GM12873 (cell line): ENCODE measurements at regions not wholly inside any gene's neighbourhood (a gene's known extent, or its start where the extent isn't known, plus 50 kb on each side); places are given as distances from the start of the nearest gene placed in this dataset.

Experiments
- CTCF ChIP-seq: IDR thresholded peaks from 2 replicates; pipeline ENCODE4 v1.5.1; 2012; ENCODE audit warnings: low read depth, mild to moderate bottlenecking, moderate library complexity, low read length, control low read depth; ENCODE audit not compliant: insufficient read depth; ENCODE audit errors: missing control alignments

GRCh38 chr16:64872101-64872500, 249.8 kb downstream of the CDH11 start:
- TF ChIP-seq CTCF, result no peak

- TF ChIP-seq CTCF, result no peak
Observed at GRCh38 chr16:64870859-64871258, 251.0 kb downstream of the CDH11 start.

GRCh38 chr16:64869781-64870180, 252.1 kb downstream of the CDH11 start:
- no peak for TF ChIP-seq CTCF

- TF ChIP-seq CTCF, result no peak
Observed at GRCh38 chr16:64866021-64866420, 255.8 kb downstream of the CDH11 start.

- no peak for TF ChIP-seq CTCF
Observed at GRCh38 chr16:64865069-64865696, 256.7 kb downstream of the CDH11 start.

GRCh38 chr16:64864232-64864809, 257.5 kb downstream of the CDH11 start:
- TF ChIP-seq CTCF, result no peak

- no peak for TF ChIP-seq CTCF
Observed at GRCh38 chr16:64858076-64858475, 263.8 kb downstream of the CDH11 start.
